ENCODE measurements at regions not wholly inside any gene's neighbourhood (a gene's known extent, or its start where the extent isn't known, plus 50 kb on each side); places are given as distances from the start of the nearest gene placed in this dataset.
A peak's percentile ranks its signal among the peaks of the same experiment; 100 is the strongest.

DNA sequence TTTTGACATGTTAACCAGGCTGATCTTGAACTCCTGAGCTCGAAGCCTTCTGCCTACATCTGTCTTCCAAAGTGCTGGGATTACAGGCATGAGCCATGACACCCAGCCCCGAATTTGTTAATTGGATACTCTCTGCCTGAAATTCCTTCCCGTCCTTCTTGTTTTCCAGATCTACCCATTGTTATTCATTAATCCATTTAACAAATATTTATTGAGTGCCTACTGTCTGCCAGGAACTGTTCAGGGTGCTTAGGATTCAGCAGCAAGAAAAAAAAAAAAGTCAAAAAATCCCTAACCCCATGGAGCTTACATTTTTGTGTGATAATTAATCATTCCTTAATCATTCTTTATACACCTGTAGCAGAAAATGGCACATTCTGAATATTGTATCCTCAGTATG lies 206.8 kb upstream of the FOXD3 start:
- DNase-seq, result no peak
- TF ChIP-seq, protein P1, sequence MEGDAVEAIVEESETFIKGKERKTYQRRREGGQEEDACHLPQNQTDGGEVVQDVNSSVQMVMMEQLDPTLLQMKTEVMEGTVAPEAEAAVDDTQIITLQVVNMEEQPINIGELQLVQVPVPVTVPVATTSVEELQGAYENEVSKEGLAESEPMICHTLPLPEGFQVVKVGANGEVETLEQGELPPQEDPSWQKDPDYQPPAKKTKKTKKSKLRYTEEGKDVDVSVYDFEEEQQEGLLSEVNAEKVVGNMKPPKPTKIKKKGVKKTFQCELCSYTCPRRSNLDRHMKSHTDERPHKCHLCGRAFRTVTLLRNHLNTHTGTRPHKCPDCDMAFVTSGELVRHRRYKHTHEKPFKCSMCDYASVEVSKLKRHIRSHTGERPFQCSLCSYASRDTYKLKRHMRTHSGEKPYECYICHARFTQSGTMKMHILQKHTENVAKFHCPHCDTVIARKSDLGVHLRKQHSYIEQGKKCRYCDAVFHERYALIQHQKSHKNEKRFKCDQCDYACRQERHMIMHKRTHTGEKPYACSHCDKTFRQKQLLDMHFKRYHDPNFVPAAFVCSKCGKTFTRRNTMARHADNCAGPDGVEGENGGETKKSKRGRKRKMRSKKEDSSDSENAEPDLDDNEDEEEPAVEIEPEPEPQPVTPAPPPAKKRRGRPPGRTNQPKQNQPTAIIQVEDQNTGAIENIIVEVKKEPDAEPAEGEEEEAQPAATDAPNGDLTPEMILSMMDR (IDR thresholded peaks at IDR 0.05; ENCODE audit: low read depth, low read length, missing control alignments), result no peak
- no peaks in the 10 kb centered on the region for H3K36me3 ChIP-seq (replicated peaks)
- H3K27me3 ChIP-seq (replicated peaks), result no peaks in the 10 kb centered on the region
- no peak overlapping the region for H3K4me3 ChIP-seq (ENCODE audit: low read depth, low read length)
- no peak overlapping the region for H3K27ac ChIP-seq
- in situ Hi-C loops (cut with HindIII; ENCODE audit: low pct_ligation_motif_present, low sequenced_read_pairs), result no loop called here

- no peak overlapping the region for H3K4me3 ChIP-seq (ENCODE audit: low read depth, low read length)
- H3K27ac ChIP-seq, result no peak overlapping the region
- H3K27me3 ChIP-seq (replicated peaks), result no peaks in the 10 kb centered on the region
- in situ Hi-C loops (cut with HindIII; ENCODE audit: low pct_ligation_motif_present, low sequenced_read_pairs), result no loop called here
- no peak for DNase-seq
- no peaks in the 10 kb centered on the region for H3K36me3 ChIP-seq (replicated peaks)
- TF ChIP-seq, protein P1 (IDR thresholded peaks at IDR 0.05; ENCODE audit: low read depth, low read length, missing control alignments), result no peak
Measured at GRCh38 chr1:63116016-63116415, 206.4 kb upstream of the FOXD3 start.

GRCh38 chr1:63119575-63120155 lies 202.7 kb upstream of the FOXD3 start:
- TF ChIP-seq, protein P1 (IDR thresholded peaks at IDR 0.05; ENCODE audit: low read depth, low read length, missing control alignments), result no peak
- Histone ChIP-seq H3K27ac (no peak overlapping the region), H3K36me3 (replicated peaks) (no peaks in the 10 kb centered on the region), H3K4me3 (ENCODE audit: low read depth, low read length) (no peak overlapping the region), H3K27me3 (replicated peaks) (no peaks in the 10 kb centered on the region)
- in situ Hi-C loops (cut with HindIII; ENCODE audit: low pct_ligation_motif_present, low sequenced_read_pairs), result no loop called here
- no peak for DNase-seq

GRCh38 chr1:63122079-63122478 lies 200.3 kb upstream of the FOXD3 start:
- TF ChIP-seq, protein P1 (IDR thresholded peaks at IDR 0.05; ENCODE audit: low read depth, low read length, missing control alignments), result no peak
- in situ Hi-C loops (cut with HindIII; ENCODE audit: low pct_ligation_motif_present, low sequenced_read_pairs), result no loop called here

DNA sequence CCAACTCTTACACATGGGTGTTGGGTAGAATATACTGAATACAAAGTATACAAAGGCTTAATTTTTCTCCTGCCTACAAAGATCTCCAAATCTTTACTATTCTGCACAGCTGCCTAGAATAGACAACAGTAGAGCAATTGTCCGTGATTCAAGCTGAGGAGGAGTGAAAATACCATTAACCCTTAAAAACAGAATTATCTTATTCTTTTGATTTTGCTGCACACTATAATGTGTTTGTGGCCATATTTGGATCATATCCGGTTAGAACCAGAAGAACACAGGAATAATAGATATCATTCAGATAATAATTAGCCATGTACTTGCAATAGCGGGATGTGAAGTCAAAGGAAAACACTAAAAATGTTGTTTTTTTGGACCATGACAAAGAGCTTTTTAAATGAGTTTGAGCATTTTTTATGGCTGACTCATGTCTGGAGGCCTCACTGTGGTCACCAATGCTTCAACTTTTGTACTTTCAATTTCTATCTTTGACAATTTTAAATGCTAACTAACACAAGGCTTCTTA lies 197.6 kb upstream of the FOXD3 start:
- no peak overlapping the region for H3K4me3 ChIP-seq (ENCODE audit: low read depth, low read length)

More at GRCh38 chr1:63122079-63122478, 200.3 kb upstream of the FOXD3 start:
- no peak overlapping the region for H3K4me3 ChIP-seq (ENCODE audit: low read depth, low read length)
- H3K36me3 ChIP-seq (replicated peaks), result no peaks in the 10 kb centered on the region
- DNase-seq, result no peak
- no peak overlapping the region for H3K27ac ChIP-seq
- no peaks in the 10 kb centered on the region for H3K27me3 ChIP-seq (replicated peaks)

More for the DNA sequence above, 197.6 kb upstream of the FOXD3 start:
- TF ChIP-seq, protein P1 (IDR thresholded peaks at IDR 0.05; ENCODE audit: low read depth, low read length, missing control alignments), result no peak
- Histone ChIP-seq H3K27me3 (replicated peaks) (no peaks in the 10 kb centered on the region), H3K27ac (peak overlapping the region; percentile 89), H3K36me3 (replicated peaks) (no peaks in the 10 kb centered on the region)
- in situ Hi-C loops (cut with HindIII; ENCODE audit: low pct_ligation_motif_present, low sequenced_read_pairs), result no loop called here
- DNase-seq, result peak; percentile 78
